WERI-Rb-1 (cell line): ENCODE measurements at regions not wholly inside any gene's neighbourhood (a gene's known extent, or its start where the extent isn't known, plus 50 kb on each side); places are given as distances from the start of the nearest gene placed in this dataset.

Source experiments
- DNase-seq: peaks from one replicate; pipeline ENCODE4 v3.0.0-alpha.2; 2020
- H3K27ac ChIP-seq: fragments of 250-450 bp; sonication (Bioruptor Pico); 2 replicates; pipeline ENCODE4 v1.5.1; 2020; ENCODE audit warnings: mild to moderate bottlenecking, moderate library complexity
- H3K27me3 ChIP-seq: fragments of 250-450 bp; sonication (Bioruptor Pico); 2 replicates; pipeline ENCODE4 v1.5.1; 2021; ENCODE audit warnings: mild to moderate bottlenecking, low read depth, moderate library complexity; ENCODE audit not compliant: insufficient read depth, severe bottlenecking
- H3K36me3 ChIP-seq: fragments of 250-450 bp; sonication (Bioruptor Pico); 2 replicates; pipeline ENCODE4 v1.5.1; 2020; ENCODE audit warnings: mild to moderate bottlenecking, moderate library complexity
- H3K4me3 ChIP-seq: 2 replicates; pipeline ENCODE4 v1.5.1; 2011; ENCODE audit warnings: low read depth, mild to moderate bottlenecking, control low read depth, low read length
- H3K9me3 ChIP-seq: fragments of 250-450 bp; sonication (Bioruptor Pico); 2 replicates; pipeline ENCODE4 v1.5.1; 2021; ENCODE audit warnings: mild to moderate bottlenecking, moderate library complexity; ENCODE audit not compliant: severe bottlenecking
- TF ChIP-seq, protein P1 (sequence below): IDR thresholded peaks from 2 replicates; pipeline ENCODE4 v1.5.1; 2011; ENCODE audit warnings: low read depth, mild to moderate bottlenecking, control low read depth, inconsistent platforms, low read length

DNA sequence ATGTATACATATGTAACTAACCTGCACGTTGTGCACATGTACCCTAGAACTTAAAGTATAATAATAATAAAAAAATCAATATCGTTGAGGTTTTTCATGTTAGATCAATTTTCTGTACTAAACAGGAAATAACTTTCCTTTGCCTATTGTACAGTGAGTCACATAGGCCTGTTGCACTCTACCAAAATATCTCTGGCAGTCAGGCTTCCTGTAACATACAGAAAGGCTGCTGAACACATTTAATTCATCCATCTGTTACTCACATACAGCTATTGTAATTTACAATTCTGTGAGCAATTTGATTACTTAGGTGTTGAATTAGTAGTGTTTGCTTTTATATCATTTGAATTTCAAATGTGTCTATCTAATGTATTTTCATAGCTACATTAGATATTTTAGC lies 427.8 kb downstream of the TMA16 start:
- no peak for DNase-seq
- Histone ChIP-seq H3K27me3 (no peaks in the 10 kb centered on the region), H3K27ac (no peak overlapping the region), H3K36me3 (no peaks in the 10 kb centered on the region), H3K4me3 (no peak overlapping the region), H3K9me3 (no peaks in the 10 kb centered on the region)
- TF ChIP-seq, protein P1, sequence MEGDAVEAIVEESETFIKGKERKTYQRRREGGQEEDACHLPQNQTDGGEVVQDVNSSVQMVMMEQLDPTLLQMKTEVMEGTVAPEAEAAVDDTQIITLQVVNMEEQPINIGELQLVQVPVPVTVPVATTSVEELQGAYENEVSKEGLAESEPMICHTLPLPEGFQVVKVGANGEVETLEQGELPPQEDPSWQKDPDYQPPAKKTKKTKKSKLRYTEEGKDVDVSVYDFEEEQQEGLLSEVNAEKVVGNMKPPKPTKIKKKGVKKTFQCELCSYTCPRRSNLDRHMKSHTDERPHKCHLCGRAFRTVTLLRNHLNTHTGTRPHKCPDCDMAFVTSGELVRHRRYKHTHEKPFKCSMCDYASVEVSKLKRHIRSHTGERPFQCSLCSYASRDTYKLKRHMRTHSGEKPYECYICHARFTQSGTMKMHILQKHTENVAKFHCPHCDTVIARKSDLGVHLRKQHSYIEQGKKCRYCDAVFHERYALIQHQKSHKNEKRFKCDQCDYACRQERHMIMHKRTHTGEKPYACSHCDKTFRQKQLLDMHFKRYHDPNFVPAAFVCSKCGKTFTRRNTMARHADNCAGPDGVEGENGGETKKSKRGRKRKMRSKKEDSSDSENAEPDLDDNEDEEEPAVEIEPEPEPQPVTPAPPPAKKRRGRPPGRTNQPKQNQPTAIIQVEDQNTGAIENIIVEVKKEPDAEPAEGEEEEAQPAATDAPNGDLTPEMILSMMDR, result no peak

DNA sequence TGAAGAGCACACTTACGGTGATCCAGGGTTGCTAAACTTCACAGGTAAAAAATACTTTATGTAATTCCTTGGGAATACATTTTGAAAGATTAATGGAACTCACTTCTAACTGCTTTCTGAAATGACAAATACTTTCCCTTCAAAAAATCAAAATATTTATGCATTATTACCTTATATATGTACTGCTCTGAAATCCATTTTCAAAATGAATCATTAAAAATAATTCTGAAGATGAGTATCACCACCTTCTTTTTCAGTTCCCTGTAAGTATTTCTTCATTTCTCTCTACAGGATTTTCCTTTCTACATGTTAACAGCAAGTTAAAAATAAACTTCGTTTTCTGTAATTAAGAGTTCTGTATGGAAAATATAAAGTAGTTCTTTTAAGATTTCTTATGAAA lies 428.6 kb downstream of the TMA16 start:
- DNase-seq, result no peak
- Histone ChIP-seq H3K4me3 (no peak overlapping the region), H3K27ac (no peak overlapping the region)

GRCh38 chr4:163930086-163930485 lies 435.6 kb downstream of the TMA16 start:
- Histone ChIP-seq H3K27me3 (no peaks in the 10 kb centered on the region), H3K36me3 (no peaks in the 10 kb centered on the region), H3K27ac (no peak overlapping the region), H3K4me3 (no peak overlapping the region), H3K9me3 (no peaks in the 10 kb centered on the region)
- TF ChIP-seq, protein P1, result no peak
- no peak for DNase-seq

More for the DNA sequence above, 428.6 kb downstream of the TMA16 start:
- H3K27me3 ChIP-seq, result no peaks in the 10 kb centered on the region
- TF ChIP-seq, protein P1, result no peak
- no peaks in the 10 kb centered on the region for H3K9me3 ChIP-seq
- no peaks in the 10 kb centered on the region for H3K36me3 ChIP-seq

GRCh38 chr4:163932504-163932903 lies 438.0 kb downstream of the TMA16 start:
- Histone ChIP-seq H3K36me3 (no peaks in the 10 kb centered on the region), H3K9me3 (no peaks in the 10 kb centered on the region), H3K27ac (no peak overlapping the region), H3K27me3 (no peaks in the 10 kb centered on the region), H3K4me3 (no peak overlapping the region)
- TF ChIP-seq, protein P1, result no peak
- no peak for DNase-seq

DNA sequence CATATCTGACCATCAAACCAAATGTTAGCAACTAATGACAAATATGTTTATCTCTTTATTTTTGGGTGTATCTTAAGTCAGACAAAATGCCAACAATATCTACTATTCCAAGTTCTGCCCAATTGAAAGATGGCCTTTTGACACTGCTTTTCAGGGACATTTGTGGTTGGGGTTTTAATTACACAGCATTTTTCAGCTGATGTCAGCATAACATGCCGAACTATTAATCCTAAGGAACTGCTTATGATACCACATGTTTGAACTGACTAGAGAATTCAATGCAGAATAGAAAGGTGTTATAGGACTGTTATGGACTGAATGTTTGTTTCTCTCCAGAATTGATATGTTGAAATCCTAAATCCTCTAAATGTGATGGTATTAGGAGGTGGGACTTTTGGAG lies 445.1 kb downstream of the TMA16 start:
- no peak for DNase-seq
- Histone ChIP-seq H3K27me3 (no peaks in the 10 kb centered on the region), H3K27ac (no peak overlapping the region), H3K36me3 (no peaks in the 10 kb centered on the region), H3K4me3 (no peak overlapping the region), H3K9me3 (no peaks in the 10 kb centered on the region)
- TF ChIP-seq, protein P1, result no peak

- TF ChIP-seq, protein P1, result no peak
- Histone ChIP-seq H3K9me3 (no peaks in the 10 kb centered on the region), H3K36me3 (no peaks in the 10 kb centered on the region), H3K27me3 (no peaks in the 10 kb centered on the region), H3K27ac (no peak overlapping the region), H3K4me3 (no peak overlapping the region)
- DNase-seq, result no peak
Measured at GRCh38 chr4:163941221-163941905, 446.9 kb downstream of the TMA16 start.
